GM11168 (cell line): ENCODE measurements at regions not wholly inside any gene's neighbourhood (a gene's known extent, or its start where the extent isn't known, plus 50 kb on each side); places are given as distances from the start of the nearest gene placed in this dataset.

Source experiments
- in situ Hi-C: fragments of 300-500 bp; cut with MboI; formaldehyde crosslinking; loops from one replicate; pipeline ENCODE4 v1.12.0; 2022; ENCODE audit warnings: low sequenced_read_pairs; ENCODE audit not compliant: unreplicated experiment

- in situ Hi-C loops = no loop called here
Measured at GRCh38 chr6:45794465-45794864, 221.2 kb downstream of the CLIC5 start.

GRCh38 chr6:45791211-45792168 lies 224.2 kb downstream of the CLIC5 start:
- in situ Hi-C loops = no loop called here

DNA sequence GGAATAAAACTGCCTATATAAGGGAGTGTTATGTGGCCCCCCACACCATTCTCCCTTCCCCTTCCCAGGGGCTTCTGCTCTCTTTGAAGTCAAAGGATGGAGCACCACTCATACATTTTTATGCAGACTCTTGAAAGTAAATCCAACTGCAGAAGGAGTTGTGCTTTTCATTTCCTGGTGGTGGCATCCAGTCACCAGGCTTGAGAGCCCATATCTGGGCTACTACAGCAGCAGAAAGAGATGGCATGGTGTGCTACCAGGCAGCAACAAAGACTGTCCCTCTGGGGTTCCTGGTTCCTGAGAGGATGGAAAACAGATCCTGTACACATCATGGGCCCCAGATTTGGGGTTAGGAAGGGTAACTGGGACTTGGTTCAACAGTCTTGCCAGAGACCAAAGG lies 226.4 kb downstream of the CLIC5 start:
- in situ Hi-C loops = no loop called here

- in situ Hi-C loops = no loop called here
Measured at GRCh38 chr6:45787384-45787783, 228.3 kb downstream of the CLIC5 start.

GRCh38 chr6:45786355-45786781 lies 229.3 kb downstream of the CLIC5 start:
- in situ Hi-C loops = no loop called here

- in situ Hi-C loops = no loop called here
Measured at GRCh38 chr6:45784250-45784649, 231.4 kb downstream of the CLIC5 start.

GRCh38 chr6:45783716-45784115 lies 231.9 kb downstream of the CLIC5 start:
- in situ Hi-C loops = no loop called here

DNA sequence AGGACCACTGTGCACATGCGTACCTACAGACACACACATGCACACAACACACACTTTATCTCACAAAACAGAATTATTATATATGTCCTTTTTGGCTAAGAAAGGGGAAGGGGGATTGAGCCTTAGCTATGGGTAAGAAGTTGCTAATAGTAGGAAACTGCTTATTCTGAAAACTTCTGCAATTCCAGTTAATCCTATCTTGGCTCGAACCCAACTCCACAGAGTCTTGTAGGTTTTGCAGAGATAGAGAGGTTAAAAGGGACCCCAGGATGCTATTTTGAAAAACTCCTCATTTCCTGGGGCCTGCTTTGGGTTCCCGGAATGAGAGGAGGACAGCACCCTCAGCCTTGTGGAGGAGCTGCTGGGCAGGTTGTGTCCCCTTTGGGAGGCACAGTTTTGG lies 233.8 kb downstream of the CLIC5 start:
- in situ Hi-C loops = no loop called here

DNA sequence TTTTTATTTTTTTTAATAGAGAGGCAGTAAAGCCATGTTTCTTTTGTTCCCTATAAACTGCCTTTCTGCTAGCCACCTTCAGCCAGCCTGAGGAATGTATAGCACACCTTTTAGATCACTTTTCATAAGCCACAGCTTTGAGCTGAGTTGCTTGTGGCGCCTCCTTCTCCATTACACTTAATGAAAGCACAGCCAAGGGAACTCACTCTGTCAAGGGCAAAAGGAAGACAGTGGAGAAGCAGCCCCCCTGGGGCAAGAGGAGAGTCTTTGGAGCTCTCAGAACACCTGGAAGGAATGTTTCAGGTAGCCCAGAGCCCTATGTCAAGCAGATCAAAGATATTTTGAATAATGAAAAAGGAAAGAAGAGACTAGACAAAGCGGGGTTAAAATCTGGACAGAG lies 235.1 kb downstream of the CLIC5 start:
- in situ Hi-C loops = no loop called here

GRCh38 chr6:45775026-45775697 lies 240.5 kb downstream of the CLIC5 start:
- in situ Hi-C loops = no loop called here

DNA sequence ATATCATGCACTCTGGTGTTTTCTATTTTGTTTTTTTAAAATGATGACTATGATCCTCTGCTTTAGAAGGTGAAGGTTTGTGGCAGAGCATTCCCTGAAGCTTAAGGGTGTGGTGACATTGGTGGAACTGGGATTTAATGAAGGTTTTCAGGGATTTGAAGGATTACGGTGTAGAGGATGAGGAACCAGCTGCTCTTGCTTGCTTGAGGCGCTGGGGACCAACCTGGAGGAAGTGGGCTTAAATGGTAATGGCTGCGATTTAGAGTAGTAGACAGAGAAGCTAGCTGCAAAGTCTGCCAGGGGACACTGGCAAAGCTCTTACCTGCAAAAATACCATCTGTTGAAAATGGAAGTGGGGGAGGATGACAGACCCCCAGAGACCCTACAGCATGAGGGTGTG lies 241.8 kb downstream of the CLIC5 start:
- in situ Hi-C loops = no loop called here

DNA sequence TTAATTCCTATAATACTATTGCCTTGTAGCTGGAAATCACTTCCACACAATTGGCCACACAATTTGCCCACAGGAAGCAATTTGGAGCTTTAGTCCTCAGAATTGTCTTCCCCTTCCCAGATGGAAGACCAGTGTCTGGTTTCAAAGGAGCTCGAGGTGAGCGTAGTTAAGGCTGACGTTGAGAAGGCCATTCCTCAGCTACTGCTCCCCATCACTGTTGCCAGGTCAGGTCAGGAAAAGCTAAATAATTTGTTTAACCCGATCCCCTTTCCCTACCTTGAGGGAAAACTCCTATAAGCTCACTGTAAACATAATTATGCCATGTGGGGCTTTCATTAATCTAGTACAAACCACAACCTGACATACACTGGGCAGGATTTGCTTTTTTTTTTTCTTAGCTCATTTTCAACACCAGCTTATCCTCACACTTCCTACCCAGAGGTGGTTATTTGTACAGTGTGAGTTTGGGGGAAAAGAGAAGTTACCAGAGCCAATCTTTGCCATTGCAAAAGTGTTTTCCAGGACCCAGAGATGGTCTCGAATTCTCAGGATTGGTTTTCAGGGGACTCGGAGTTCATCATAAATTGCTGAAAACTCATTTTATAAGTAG lies 242.7 kb downstream of the CLIC5 start:
- in situ Hi-C loops = no loop called here

GRCh38 chr6:45772051-45772450 lies 243.6 kb downstream of the CLIC5 start:
- in situ Hi-C loops = no loop called here

DNA sequence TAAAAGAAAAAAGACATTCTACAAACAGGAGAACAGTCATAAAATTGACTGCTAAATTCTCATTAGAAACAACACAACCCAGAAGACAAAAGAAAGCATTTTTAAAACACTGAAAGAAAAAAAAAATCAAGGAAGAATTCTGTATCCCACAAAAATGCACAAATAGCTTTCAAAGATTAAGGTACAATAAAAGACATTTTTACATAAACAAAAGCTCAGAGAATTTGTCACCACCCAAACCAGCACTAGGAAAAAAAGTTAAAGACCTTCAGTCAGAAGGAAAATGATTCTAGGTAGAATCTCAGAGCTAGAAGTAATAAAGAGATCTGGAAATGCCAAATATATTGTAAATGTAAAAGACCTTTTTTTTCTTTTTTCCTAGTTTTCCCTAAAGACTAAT lies 252.4 kb downstream of the CLIC5 start:
- in situ Hi-C loops = no loop called here

DNA sequence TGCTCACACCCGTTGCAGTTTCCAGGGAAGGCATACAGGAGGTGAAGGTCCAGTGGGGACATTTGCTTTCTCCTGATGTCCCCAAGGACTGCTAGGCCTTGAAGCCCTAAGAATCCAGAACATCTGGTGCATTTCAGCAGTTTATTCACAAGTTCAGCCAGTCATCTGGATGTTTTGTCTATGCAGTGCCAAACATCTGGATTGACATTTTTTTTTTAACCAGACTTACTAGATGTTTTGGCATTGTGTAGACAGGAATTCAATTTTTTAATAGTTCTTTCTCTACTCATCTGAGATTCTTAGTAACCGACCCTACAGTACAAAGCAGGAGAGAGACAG lies 256.2 kb downstream of the CLIC5 start:
- in situ Hi-C loops = no loop called here

- in situ Hi-C loops = no loop called here
Measured at GRCh38 chr6:45758787-45759471, 256.7 kb downstream of the CLIC5 start.

GRCh38 chr6:45757443-45758130 lies 258.1 kb downstream of the CLIC5 start:
- in situ Hi-C loops = no loop called here

DNA sequence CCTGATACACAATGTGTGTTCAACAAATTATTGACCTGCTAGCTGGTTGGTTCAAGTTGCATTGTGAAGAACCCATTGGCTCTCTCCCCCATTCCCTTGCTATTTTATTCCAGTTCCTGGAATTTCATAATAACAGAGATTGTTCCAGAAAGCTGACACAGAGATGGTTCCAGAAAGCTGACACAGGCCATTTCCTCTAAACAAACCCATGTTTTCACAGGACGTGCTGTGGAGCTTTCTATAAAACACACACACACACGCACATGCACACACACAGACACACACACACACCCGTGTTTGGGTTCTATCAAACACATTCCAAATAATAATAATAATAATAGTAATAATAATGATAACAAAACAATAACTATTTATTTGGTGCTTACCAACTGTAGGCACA lies 259.1 kb downstream of the CLIC5 start:
- in situ Hi-C loops = no loop called here

- in situ Hi-C loops = no loop called here
Measured at GRCh38 chr6:45754432-45754831, 261.2 kb downstream of the CLIC5 start.

- in situ Hi-C loops = loop anchor here (25.0 kb wide), 1 partner anchor 166 kb away; no protein-coding TSS in a partner anchor
Measured at GRCh38 chr6:45746046-45746445, 269.6 kb downstream of the CLIC5 start.
